ENCODE measurements at regions not wholly inside any gene's neighbourhood (a gene's known extent, or its start where the extent isn't known, plus 50 kb on each side); places are given as distances from the start of the nearest gene placed in this dataset.

GRCh38 chr2:2942906-2943305, 434.7 kb downstream of the EIPR1 start:
- TF ChIP-seq CTCF (IDR thresholded peaks at IDR 0.05): no peak
- no peak for TF ChIP-seq REST (IDR thresholded peaks at IDR 0.05; ENCODE audit: low read depth, low read length)
- TF ChIP-seq NRF1 (IDR thresholded peaks at IDR 0.05; ENCODE audit: low read depth, low read length): no peak
- TF ChIP-seq EP300 (IDR thresholded peaks at IDR 0.05; ENCODE audit: borderline replicate concordance in 1 of 2, low read depth in 1 of 2, low read length in 1 of 2): no peak
- TF ChIP-seq POLR2AphosphoS5 (IDR thresholded peaks at IDR 0.05; ENCODE audit: low read depth, low read length): no peak
- no peak for TF ChIP-seq EZH2phosphoT487 (IDR thresholded peaks at IDR 0.05; ENCODE audit: borderline replicate concordance, low read depth)
- no peak for TF ChIP-seq ZBTB33 (IDR thresholded peaks at IDR 0.05; ENCODE audit: borderline replicate concordance, low read depth)
